Activated CD4-positive, alpha-beta T cell treated with anti-CD3 and anti-CD28 coated beads, Interleukin-2, amount 10 ng/mL, durations not matched to agents 7 days and 5 days (primary cell): ENCODE measurements at regions not wholly inside any gene's neighbourhood (a gene's known extent, or its start where the extent isn't known, plus 50 kb on each side); places are given as distances from the start of the nearest gene placed in this dataset.

Source experiments
- CTCF ChIA-PET: fragments of 350-600 bp; sonication (Branson Sonifier 250); formaldehyde crosslinking; loops from one replicate; lab custom pipeline; 2021; ENCODE audit warnings: antibody characterized with exemption; lab: Charles Lee
- POLR2A ChIA-PET: fragments of 350-600 bp; sonication (Branson Sonifier 250); formaldehyde crosslinking; loops from one replicate; lab custom pipeline; 2021; ENCODE audit warnings: antibody characterized with exemption; lab: Charles Lee
- DNase-seq: peaks from one replicate; pipeline ENCODE4 v3.0.0-alpha.2; 2020
- H3K27ac Mint-ChIP-seq: one replicate; pipeline ENCODE4 v1.8.0; 2021; ENCODE audit warnings: mild to moderate bottlenecking, moderate library complexity, mixed read lengths
- H3K27me3 Mint-ChIP-seq: one replicate; pipeline ENCODE4 v1.8.0; 2021; ENCODE audit warnings: mixed read lengths
- H3K36me3 Mint-ChIP-seq: one replicate; pipeline ENCODE4 v1.8.0; 2021; ENCODE audit warnings: low read depth, mixed read lengths
- H3K4me1 Mint-ChIP-seq: one replicate; pipeline ENCODE4 v1.8.0; 2021; ENCODE audit warnings: mixed read lengths
- H3K4me3 Mint-ChIP-seq: one replicate; pipeline ENCODE4 v1.8.0; 2021; ENCODE audit warnings: mild to moderate bottlenecking, moderate library complexity, mixed read lengths
- H3K9me3 Mint-ChIP-seq: one replicate; pipeline ENCODE4 v1.8.0; 2021; ENCODE audit warnings: mixed read lengths

GRCh38 chr3:26763723-26764122, 141.2 kb downstream of the LRRC3B start:
- H3K9me3 Mint-ChIP-seq, result peaks cover 10% of the 10 kb centered on the region
- ChIA-PET CTCF (no interaction called here), POLR2A (no interaction called here)
- DNase-seq, result no peak
- no peaks in the 10 kb centered on the region for H3K4me1 Mint-ChIP-seq
- H3K27ac Mint-ChIP-seq, result no peak overlapping the region
- H3K36me3 Mint-ChIP-seq, result no peaks in the 10 kb centered on the region
- no peaks in the 10 kb centered on the region for H3K27me3 Mint-ChIP-seq
- no peak overlapping the region for H3K4me3 Mint-ChIP-seq

GRCh38 chr3:26766031-26766430, 143.5 kb downstream of the LRRC3B start:
- H3K4me3 Mint-ChIP-seq, result no peak overlapping the region
- ChIA-PET CTCF (no interaction called here), POLR2A (no interaction called here)
- no peaks in the 10 kb centered on the region for H3K36me3 Mint-ChIP-seq
- H3K27ac Mint-ChIP-seq, result no peak overlapping the region
- H3K27me3 Mint-ChIP-seq, result no peaks in the 10 kb centered on the region
- peaks cover 13% of the 10 kb centered on the region for H3K9me3 Mint-ChIP-seq
- H3K4me1 Mint-ChIP-seq, result no peaks in the 10 kb centered on the region
- no peak for DNase-seq

- Mint-ChIP-seq H3K27ac (no peak overlapping the region), H3K4me1 (no peaks in the 10 kb centered on the region), H3K36me3 (no peaks in the 10 kb centered on the region), H3K9me3 (peaks cover 15% of the 10 kb centered on the region), H3K4me3 (no peak overlapping the region), H3K27me3 (no peaks in the 10 kb centered on the region)
- no peak for DNase-seq
- POLR2A ChIA-PET, result no interaction called here
- CTCF ChIA-PET, result no interaction called here
These were observed 145.6 kb downstream of the LRRC3B start for GRCh38 chr3:26768068-26768651.

- Mint-ChIP-seq H3K27ac (no peak overlapping the region), H3K4me3 (no peak overlapping the region), H3K4me1 (no peaks in the 10 kb centered on the region), H3K27me3 (no peaks in the 10 kb centered on the region), H3K36me3 (no peaks in the 10 kb centered on the region), H3K9me3 (no peaks in the 10 kb centered on the region)
- ChIA-PET POLR2A (no interaction called here), CTCF (no interaction called here)
- DNase-seq, result no peak
These were observed 177.2 kb downstream of the LRRC3B start for GRCh38 chr3:26799679-26800317.

- H3K4me1 Mint-ChIP-seq, result no peaks in the 10 kb centered on the region
- no peak overlapping the region for H3K4me3 Mint-ChIP-seq
- no peak overlapping the region for H3K27ac Mint-ChIP-seq
- H3K27me3 Mint-ChIP-seq, result no peaks in the 10 kb centered on the region
- ChIA-PET POLR2A (no interaction called here), CTCF (no interaction called here)
- H3K36me3 Mint-ChIP-seq, result no peaks in the 10 kb centered on the region
- peaks cover 10% of the 10 kb centered on the region for H3K9me3 Mint-ChIP-seq
- DNase-seq, result no peak
These were observed 184.7 kb downstream of the LRRC3B start for GRCh38 chr3:26807272-26807671.

GRCh38 chr3:26825454-26825853, 202.9 kb downstream of the LRRC3B start:
- DNase-seq, result no peak
- no peaks in the 10 kb centered on the region for H3K36me3 Mint-ChIP-seq
- H3K4me1 Mint-ChIP-seq, result no peaks in the 10 kb centered on the region
- H3K27me3 Mint-ChIP-seq, result no peaks in the 10 kb centered on the region
- ChIA-PET CTCF (no interaction called here), POLR2A (no interaction called here)
- H3K9me3 Mint-ChIP-seq, result peaks cover 29% of the 10 kb centered on the region
- H3K27ac Mint-ChIP-seq, result no peak overlapping the region
- no peak overlapping the region for H3K4me3 Mint-ChIP-seq

GRCh38 chr3:26827169-26827568, 204.6 kb downstream of the LRRC3B start:
- DNase-seq, result no peak
- POLR2A ChIA-PET, result no interaction called here
- Mint-ChIP-seq H3K27ac (no peak overlapping the region), H3K9me3 (peaks cover 18% of the 10 kb centered on the region), H3K27me3 (no peaks in the 10 kb centered on the region), H3K4me1 (no peaks in the 10 kb centered on the region), H3K36me3 (no peaks in the 10 kb centered on the region), H3K4me3 (no peak overlapping the region)
- CTCF ChIA-PET, result no interaction called here

- Mint-ChIP-seq H3K4me1 (no peaks in the 10 kb centered on the region), H3K27me3 (no peaks in the 10 kb centered on the region), H3K4me3 (no peak overlapping the region), H3K27ac (no peak overlapping the region), H3K9me3 (peaks cover 2% of the 10 kb centered on the region), H3K36me3 (no peaks in the 10 kb centered on the region)
- ChIA-PET POLR2A (no interaction called here), CTCF (no interaction called here)
- DNase-seq, result no peak
These were observed 215.5 kb downstream of the LRRC3B start for GRCh38 chr3:26838026-26838425.

- no peaks in the 10 kb centered on the region for H3K4me1 Mint-ChIP-seq
- H3K4me3 Mint-ChIP-seq, result no peak overlapping the region
- H3K9me3 Mint-ChIP-seq, result peaks cover 2% of the 10 kb centered on the region
- ChIA-PET CTCF (no interaction called here), POLR2A (no interaction called here)
- no peaks in the 10 kb centered on the region for H3K36me3 Mint-ChIP-seq
- DNase-seq, result no peak
- H3K27me3 Mint-ChIP-seq, result no peaks in the 10 kb centered on the region
- H3K27ac Mint-ChIP-seq, result no peak overlapping the region
These were observed 216.4 kb downstream of the LRRC3B start for GRCh38 chr3:26839001-26839400.

- POLR2A ChIA-PET, result no interaction called here
- no peak for DNase-seq
- CTCF ChIA-PET, result no interaction called here
- H3K9me3 Mint-ChIP-seq, result peaks cover 2% of the 10 kb centered on the region
- H3K27ac Mint-ChIP-seq, result no peak overlapping the region
- no peak overlapping the region for H3K4me3 Mint-ChIP-seq
- no peaks in the 10 kb centered on the region for H3K27me3 Mint-ChIP-seq
- H3K4me1 Mint-ChIP-seq, result no peaks in the 10 kb centered on the region
- H3K36me3 Mint-ChIP-seq, result no peaks in the 10 kb centered on the region
These were observed 217.8 kb downstream of the LRRC3B start for GRCh38 chr3:26840272-26840870.

GRCh38 chr3:26845194-26845593, 222.6 kb downstream of the LRRC3B start:
- ChIA-PET POLR2A (no interaction called here), CTCF (no interaction called here)
- peaks cover 5% of the 10 kb centered on the region for H3K9me3 Mint-ChIP-seq

GRCh38 chr3:26847680-26848079, 225.1 kb downstream of the LRRC3B start:
- peaks cover 5% of the 10 kb centered on the region for H3K9me3 Mint-ChIP-seq
- DNase-seq, result no peak
- no peaks in the 10 kb centered on the region for H3K27me3 Mint-ChIP-seq
- no peak overlapping the region for H3K27ac Mint-ChIP-seq
- CTCF ChIA-PET, result no interaction called here
- no peak overlapping the region for H3K4me3 Mint-ChIP-seq
- POLR2A ChIA-PET, result no interaction called here
- H3K36me3 Mint-ChIP-seq, result no peaks in the 10 kb centered on the region
- no peaks in the 10 kb centered on the region for H3K4me1 Mint-ChIP-seq

More at GRCh38 chr3:26845194-26845593, 222.6 kb downstream of the LRRC3B start:
- DNase-seq, result no peak
- Mint-ChIP-seq H3K4me3 (no peak overlapping the region), H3K4me1 (no peaks in the 10 kb centered on the region), H3K27ac (no peak overlapping the region), H3K36me3 (no peaks in the 10 kb centered on the region), H3K27me3 (no peaks in the 10 kb centered on the region)

GRCh38 chr3:26894443-26894842, 271.9 kb downstream of the LRRC3B start:
- Mint-ChIP-seq H3K36me3 (no peaks in the 10 kb centered on the region), H3K27me3 (no peaks in the 10 kb centered on the region), H3K27ac (no peak overlapping the region), H3K4me1 (no peaks in the 10 kb centered on the region), H3K4me3 (no peak overlapping the region), H3K9me3 (peaks cover 3% of the 10 kb centered on the region)
- CTCF ChIA-PET, result no interaction called here
- POLR2A ChIA-PET, result no interaction called here
- DNase-seq, result no peak

GRCh38 chr3:26915208-26915607, 292.6 kb downstream of the LRRC3B start:
- Mint-ChIP-seq H3K4me1 (no peaks in the 10 kb centered on the region), H3K27me3 (no peaks in the 10 kb centered on the region), H3K9me3 (peaks cover 2% of the 10 kb centered on the region), H3K27ac (no peak overlapping the region), H3K4me3 (no peak overlapping the region), H3K36me3 (no peaks in the 10 kb centered on the region)
- ChIA-PET POLR2A (no interaction called here), CTCF (no interaction called here)
- DNase-seq, result no peak
